AG04450 (cell line): ENCODE measurements at regions not wholly inside any gene's neighbourhood (a gene's known extent, or its start where the extent isn't known, plus 50 kb on each side); places are given as distances from the start of the nearest gene placed in this dataset.

Experiments used
- CTCF ChIA-PET: fragments of 300-600, 350-600 bp; formaldehyde crosslinking; extraction: SDS; loops from one replicate; lab custom pipeline; 2022; ENCODE audit warnings: antibody characterized with exemption, inconsistent platforms; lab: Charles Lee
- POLR2A ChIA-PET: fragments of 350-600 bp; formaldehyde crosslinking; extraction: SDS; loops from one replicate; lab custom pipeline; 2021; ENCODE audit warnings: antibody characterized with exemption, inconsistent platforms; lab: Yijun Ruan, JAX
- DNase-seq: peaks from one replicate; pipeline ENCODE4 v3.0.0-alpha.2; 2011; ENCODE audit warnings: low read depth, low spot score
- H3K27ac ChIP-seq: one replicate; pipeline ENCODE4 v1.5.1; 2012; ENCODE audit warnings: low read depth, low read length, control low read depth
- H3K27me3 ChIP-seq: one replicate; pipeline ENCODE4 v1.6.0; 2012; ENCODE audit warnings: low read length; ENCODE audit not compliant: control insufficient read depth, insufficient read depth
- H3K4me3 ChIP-seq: 2 replicates; pipeline ENCODE4 v1.5.1; 2011; ENCODE audit warnings: mild to moderate bottlenecking, low read depth, low read length, control low read depth
- H3K9me3 ChIP-seq: 2 replicates; pipeline ENCODE4 v1.5.1; 2012; ENCODE audit warnings: low read length; ENCODE audit not compliant: control insufficient read depth, insufficient read depth
- TF ChIP-seq, protein P1 (sequence below): IDR thresholded peaks from 2 replicates; pipeline ENCODE4 v1.5.1; 2011; ENCODE audit warnings: low read depth, low read length, control low read depth, inconsistent platforms

DNA sequence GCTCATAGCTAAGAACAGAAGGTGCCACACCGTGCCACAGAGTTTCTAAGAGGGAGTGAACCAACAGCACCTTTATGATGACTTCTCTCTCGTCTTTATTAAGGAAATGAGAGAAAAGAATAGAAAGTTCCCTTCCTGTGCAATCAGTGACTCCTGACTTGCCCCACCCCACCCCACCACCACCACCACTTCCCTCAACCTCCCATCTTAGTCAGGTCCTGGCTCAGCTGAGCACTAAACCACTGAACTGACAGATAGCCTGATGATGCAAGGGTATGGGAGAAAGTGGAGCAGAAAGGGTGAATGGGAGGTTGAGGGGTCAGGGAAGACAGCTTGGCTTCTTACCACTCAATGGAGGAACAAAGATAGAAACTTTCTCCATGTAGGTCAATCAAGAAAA is 75.2 kb upstream of the RMDN2 start:
- DNase-seq = no peak
- TF ChIP-seq, protein P1, sequence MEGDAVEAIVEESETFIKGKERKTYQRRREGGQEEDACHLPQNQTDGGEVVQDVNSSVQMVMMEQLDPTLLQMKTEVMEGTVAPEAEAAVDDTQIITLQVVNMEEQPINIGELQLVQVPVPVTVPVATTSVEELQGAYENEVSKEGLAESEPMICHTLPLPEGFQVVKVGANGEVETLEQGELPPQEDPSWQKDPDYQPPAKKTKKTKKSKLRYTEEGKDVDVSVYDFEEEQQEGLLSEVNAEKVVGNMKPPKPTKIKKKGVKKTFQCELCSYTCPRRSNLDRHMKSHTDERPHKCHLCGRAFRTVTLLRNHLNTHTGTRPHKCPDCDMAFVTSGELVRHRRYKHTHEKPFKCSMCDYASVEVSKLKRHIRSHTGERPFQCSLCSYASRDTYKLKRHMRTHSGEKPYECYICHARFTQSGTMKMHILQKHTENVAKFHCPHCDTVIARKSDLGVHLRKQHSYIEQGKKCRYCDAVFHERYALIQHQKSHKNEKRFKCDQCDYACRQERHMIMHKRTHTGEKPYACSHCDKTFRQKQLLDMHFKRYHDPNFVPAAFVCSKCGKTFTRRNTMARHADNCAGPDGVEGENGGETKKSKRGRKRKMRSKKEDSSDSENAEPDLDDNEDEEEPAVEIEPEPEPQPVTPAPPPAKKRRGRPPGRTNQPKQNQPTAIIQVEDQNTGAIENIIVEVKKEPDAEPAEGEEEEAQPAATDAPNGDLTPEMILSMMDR = no peak
- Histone ChIP-seq H3K4me3 (no peak overlapping the region), H3K27ac (no peak overlapping the region), H3K27me3 (peaks cover 2% of the 10 kb centered on the region), H3K9me3 (no peaks in the 10 kb centered on the region)
- CTCF ChIA-PET = no interaction called here
- POLR2A ChIA-PET = no interaction called here

DNA sequence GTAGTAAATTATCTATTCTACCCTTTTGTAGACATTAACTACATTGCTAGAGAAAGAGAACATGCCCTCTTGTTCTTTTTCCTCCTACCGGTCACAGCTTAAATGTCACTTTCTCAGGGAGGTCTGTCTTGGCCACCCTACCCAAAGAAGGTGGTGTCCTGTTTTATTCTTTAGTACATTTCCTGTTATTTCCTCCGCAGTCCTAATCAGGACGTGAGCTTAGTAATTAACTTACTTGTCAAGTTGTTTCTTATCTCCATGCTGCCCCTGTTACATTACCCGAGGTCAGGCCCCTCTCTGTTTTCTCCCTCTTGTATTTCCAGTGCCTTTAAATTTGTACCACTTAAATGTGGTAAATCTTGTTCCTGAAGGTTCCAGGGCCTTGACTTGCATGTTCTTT is 73.7 kb upstream of the RMDN2 start:
- TF ChIP-seq, protein P1 = no peak
- Histone ChIP-seq H3K9me3 (no peaks in the 10 kb centered on the region), H3K27me3 (peaks cover 2% of the 10 kb centered on the region), H3K4me3 (no peak overlapping the region), H3K27ac (no peak overlapping the region)
- ChIA-PET CTCF (no interaction called here), POLR2A (no interaction called here)
- DNase-seq = no peak

DNA sequence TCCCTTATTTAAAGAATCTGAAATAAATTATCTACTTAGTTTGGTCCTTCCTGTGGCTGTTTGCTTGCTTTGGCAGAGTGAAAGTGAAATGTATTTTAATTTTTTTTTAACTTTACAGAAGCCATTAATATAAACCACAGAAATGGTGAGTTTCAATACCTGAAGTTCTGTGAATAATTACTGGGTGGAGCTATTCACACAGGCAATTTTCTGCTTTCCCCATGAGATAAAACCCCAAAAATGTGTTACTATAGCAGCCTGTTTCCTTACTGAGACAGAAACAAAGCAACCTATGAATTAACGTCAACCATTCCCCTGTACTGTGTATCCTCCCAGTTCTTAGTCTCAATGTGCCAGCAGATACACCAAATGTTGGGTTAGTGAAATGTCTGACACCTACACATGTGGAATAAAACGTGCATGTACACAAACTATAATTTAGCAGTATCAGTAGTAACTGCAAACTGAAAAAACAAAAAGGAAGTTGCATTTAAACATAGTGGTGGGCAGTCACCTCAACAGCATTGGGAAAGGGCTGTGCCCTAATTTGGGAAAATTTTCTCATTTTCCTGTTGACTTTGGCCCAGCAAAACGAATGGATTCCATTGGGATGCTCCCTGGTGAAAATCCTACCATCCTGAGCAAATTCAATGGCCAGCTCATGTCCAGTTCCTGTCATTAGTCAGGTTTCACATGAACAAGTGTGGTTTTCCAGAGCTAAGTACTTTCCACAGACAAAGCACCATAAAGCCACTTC is 73.1 kb upstream of the RMDN2 start:
- Histone ChIP-seq H3K9me3 (no peaks in the 10 kb centered on the region), H3K27me3 (peaks cover 2% of the 10 kb centered on the region), H3K27ac (no peak overlapping the region), H3K4me3 (no peak overlapping the region)
- ChIA-PET POLR2A (no interaction called here), CTCF (interaction anchor here (3.4 kb wide), 1 partner anchor 25 kb away, joined by 14 read pairs; no protein-coding TSS in a partner anchor)
- TF ChIP-seq, protein P1 = no peak
- DNase-seq = no peak

GRCh38 chr2:37852585-37853014 is 72.5 kb upstream of the RMDN2 start:
- ChIA-PET POLR2A (no interaction called here), CTCF (interaction anchor here (3.4 kb wide), 1 partner anchor 25 kb away, joined by 14 read pairs; no protein-coding TSS in a partner anchor)
- DNase-seq = no peak
- no peak overlapping the region for H3K4me3 ChIP-seq
- no peak overlapping the region for H3K27ac ChIP-seq
- H3K27me3 ChIP-seq = no peaks in the 10 kb centered on the region
- no peaks in the 10 kb centered on the region for H3K9me3 ChIP-seq
- TF ChIP-seq, protein P1 = no peak

- Histone ChIP-seq H3K27me3 (no peaks in the 10 kb centered on the region), H3K9me3 (peaks cover 7% of the 10 kb centered on the region), H3K27ac (no peak overlapping the region), H3K4me3 (no peak overlapping the region)
- DNase-seq = no peak
- POLR2A ChIA-PET = no interaction called here
- CTCF ChIA-PET = interaction anchor here (1.1 to 3.4 kb wide), 3 partner anchors 23 to 458 kb away, joined by 3 to 14 read pairs (median 4); no protein-coding TSS in a partner anchor
- TF ChIP-seq, protein P1 = no peak
Measured at GRCh38 chr2:37854676-37855282, 70.3 kb upstream of the RMDN2 start.
